ENCODE measurements at regions not wholly inside any gene's neighbourhood (a gene's known extent, or its start where the extent isn't known, plus 50 kb on each side); places are given as distances from the start of the nearest gene placed in this dataset.

DNA sequence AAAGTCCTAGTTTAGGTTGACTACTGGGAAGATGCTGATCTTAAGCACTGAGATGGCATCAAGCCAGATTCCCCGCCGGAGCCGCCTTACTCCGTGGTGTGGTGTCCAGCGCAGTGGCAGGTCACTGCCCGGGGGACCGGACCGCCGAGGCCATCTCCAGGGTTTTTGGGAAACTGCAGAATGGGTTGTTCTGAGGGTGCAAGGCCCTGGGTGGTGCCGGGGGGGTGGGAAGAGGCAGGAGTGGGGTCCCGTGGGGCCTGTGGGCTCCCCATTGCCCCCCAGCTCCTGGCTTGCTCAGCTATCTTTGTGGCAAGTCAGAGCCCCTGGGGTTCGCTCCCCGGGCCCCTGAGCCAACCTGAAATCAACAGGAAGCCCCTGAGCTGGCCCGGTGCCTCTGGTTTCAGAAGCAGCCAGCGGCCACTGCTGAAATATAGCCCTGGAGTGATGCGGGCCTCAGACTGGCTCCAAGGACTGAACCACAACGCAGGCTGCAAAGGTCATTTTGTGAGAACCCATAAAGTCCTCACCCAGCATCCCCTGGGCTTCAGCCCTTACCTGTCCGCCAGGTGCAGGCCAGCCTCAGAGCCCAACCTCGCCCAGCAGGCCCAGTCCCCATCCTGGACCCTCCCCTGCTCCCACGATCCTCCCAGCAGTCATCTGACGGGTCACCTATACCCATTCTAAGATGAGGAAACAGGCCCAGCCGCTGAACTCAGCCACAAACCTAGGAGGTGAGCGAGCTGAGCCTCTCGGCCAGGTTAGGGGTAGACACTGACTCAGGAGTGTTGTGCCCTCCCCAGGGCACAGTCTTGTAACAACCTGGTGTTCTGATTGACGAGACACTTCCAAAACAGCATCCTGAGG lies 102.7 kb downstream of the PDGFA start:
- H3K27ac ChIP-seq, result no peak overlapping the region
- TF ChIP-seq, protein P1, sequence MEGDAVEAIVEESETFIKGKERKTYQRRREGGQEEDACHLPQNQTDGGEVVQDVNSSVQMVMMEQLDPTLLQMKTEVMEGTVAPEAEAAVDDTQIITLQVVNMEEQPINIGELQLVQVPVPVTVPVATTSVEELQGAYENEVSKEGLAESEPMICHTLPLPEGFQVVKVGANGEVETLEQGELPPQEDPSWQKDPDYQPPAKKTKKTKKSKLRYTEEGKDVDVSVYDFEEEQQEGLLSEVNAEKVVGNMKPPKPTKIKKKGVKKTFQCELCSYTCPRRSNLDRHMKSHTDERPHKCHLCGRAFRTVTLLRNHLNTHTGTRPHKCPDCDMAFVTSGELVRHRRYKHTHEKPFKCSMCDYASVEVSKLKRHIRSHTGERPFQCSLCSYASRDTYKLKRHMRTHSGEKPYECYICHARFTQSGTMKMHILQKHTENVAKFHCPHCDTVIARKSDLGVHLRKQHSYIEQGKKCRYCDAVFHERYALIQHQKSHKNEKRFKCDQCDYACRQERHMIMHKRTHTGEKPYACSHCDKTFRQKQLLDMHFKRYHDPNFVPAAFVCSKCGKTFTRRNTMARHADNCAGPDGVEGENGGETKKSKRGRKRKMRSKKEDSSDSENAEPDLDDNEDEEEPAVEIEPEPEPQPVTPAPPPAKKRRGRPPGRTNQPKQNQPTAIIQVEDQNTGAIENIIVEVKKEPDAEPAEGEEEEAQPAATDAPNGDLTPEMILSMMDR (conservative IDR thresholded peaks at IDR 0.05), result no peak

DNA sequence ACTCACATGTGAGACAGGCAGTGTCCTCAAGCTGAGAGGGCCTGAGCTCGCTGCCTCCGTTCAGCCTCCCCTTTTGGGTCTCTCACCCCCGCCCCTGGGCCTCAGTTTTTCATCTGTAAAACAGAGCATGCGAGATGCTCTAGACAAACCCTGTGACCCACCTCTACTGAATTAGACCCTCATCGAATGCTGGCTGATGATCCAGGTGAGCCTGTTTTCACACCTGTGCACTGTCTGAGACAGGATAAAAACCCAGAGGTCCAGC lies 102.1 kb downstream of the PDGFA start:
- TF ChIP-seq, protein P1 (conservative IDR thresholded peaks at IDR 0.05), result no peak
- H3K27ac ChIP-seq, result no peak overlapping the region

DNA sequence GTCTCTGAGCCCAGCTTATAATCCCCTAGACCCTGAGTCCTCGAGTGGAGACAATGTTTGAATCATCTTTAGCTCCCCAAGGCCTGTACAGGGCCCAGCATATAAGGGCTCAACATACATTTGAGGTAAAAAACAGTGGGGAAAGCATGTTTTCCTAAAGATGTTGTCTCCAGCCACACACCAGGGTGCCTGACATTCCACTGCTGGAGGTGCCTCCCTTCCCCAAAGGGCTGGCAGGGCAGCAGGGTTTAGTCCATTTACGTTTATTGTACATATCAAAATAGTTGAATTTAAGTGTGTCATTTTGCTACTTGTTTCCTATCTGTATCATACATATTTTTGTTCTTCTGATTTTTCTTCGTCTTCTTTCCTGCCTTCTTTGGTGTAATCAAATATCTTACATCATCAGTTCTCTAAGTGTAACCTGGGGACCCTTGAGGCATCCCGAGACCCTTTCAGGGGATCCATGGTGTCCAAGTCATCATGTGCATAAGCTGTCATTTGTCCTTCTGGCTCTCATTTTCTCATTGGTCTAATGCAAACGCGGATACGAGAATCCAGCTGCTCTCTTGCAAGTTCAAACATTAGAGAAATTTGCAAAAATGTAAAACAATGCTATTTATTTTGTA lies 101.6 kb downstream of the PDGFA start:
- no peak overlapping the region for H3K27ac ChIP-seq
- TF ChIP-seq, protein P1 (conservative IDR thresholded peaks at IDR 0.05), result no peak

DNA sequence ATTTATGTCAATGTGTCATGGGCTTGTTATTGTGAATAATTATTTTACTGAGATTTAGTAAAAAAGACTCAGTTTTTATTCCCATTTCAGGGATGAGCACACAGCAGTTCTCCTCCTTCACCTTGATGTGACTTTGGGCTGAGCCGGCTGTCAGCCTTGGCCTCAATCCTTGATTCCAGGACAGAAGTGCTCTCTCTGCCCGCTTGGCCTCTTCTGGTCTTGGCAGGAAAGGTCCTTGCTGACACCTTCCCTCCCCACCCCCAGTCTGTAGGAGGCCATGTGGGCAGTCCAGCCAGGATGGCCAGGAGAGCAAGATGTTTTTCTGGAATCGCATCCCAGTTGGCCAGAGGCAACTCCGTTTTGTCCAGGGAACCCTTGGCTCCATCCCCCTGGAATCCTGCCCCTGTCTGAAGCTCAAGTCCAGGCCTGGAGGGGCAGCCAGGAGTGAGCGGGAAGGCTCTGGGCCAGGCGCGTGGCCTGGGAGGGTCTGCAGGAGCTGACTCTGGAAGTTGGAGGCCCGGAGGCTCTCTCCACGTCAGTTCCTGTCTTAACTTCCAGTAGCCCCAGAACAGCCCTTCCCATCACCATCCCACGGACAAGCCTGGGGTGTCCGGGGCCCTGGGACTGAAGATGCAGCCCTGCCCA lies 100.9 kb downstream of the PDGFA start:
- TF ChIP-seq, protein P1 (conservative IDR thresholded peaks at IDR 0.05), result no peak
- H3K27ac ChIP-seq, result no peak overlapping the region

DNA sequence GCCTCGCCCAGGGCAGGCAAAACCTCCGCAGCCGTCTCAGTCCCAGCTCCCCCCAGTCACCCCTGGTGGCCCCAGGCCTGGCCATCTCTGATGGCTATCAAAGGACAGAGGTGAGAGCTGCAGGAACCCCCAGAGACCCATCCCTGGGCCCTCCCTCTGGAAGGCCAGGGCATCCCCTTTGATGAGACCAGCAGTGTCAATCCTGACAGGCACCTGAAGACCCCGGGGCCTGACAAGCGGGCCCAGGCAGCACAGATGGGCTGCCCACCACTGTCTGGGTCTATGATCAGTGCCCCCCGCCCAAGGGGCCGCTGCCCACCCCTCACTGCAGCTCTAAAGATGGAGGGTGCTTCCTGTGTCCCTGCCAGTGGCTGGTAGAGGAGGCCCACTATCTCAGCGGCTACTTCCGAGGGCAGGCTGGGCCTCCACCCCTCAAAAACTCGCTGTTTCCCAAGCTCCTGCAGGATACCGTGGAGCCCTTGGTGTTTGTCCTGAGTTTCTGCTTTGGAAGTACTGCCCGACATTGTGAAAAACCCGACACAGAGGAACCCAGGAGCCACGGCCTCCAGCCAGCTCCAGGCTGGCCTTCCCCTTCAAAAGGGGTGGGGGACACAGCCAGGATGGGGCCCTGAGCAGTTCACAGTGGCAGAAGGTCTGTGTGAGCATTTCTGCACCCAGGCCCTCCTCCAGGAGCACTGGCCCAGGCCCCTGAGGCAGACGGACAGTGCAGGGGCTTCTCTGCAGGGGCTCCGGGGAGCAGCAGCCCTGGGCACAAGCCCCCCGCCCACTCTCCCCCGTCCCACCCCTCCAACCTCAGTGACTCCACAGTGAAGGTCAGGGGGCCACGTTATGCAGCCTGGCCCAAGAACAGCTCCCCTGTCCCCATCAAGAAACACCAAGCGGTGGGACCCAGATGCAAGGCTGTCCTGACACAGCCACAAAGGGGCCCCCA lies 99.2 kb downstream of the PDGFA start:
- TF ChIP-seq, protein P1 (conservative IDR thresholded peaks at IDR 0.05), result no peak

DNA sequence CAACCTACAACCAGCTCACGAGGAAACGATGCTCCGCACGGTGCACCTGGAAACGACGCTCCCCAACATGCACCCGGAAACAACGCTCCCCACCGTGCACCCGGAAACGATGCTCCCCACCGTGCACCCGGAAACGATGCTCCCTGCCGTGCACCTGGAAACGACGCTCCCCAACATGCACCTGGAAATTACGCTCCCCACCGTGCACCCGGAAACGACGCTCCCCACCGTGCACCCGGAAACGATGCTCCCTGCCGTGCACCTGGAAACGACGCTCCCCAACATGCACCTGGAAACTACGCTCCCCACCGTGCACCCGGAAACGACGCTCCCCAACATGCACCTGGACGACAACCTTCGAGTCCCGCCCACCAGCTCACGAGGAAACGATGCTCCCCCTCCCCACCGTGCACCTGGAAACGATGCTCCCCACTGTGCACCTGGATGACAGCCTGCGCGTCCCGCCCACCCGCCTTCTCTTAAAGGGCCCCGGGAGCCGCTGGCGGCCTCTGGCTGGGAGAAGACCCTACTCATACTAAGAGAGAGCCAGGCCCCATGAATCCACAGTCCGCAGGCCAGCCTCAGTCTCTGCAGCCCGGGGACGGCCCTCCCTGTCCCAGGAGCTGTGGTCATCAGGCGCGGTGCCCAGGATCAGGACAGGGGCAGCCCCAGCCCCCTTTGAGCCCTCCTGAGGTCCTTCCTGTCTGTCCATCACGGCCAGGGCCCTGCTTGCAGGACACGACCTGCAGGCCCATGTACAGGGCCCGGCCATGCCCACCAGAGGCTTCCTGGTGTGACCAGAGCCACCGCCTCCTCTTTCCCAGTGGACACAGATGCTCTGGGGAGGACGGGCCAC lies 98.3 kb downstream of the PDGFA start:
- TF ChIP-seq, protein P1 (conservative IDR thresholded peaks at IDR 0.05), result no peak
- no peak overlapping the region for H3K27ac ChIP-seq

More for the DNA sequence above, 99.2 kb downstream of the PDGFA start:
- H3K27ac ChIP-seq, result no peak overlapping the region
